ENCODE measurements at regions not wholly inside any gene's neighbourhood (a gene's known extent, or its start where the extent isn't known, plus 50 kb on each side); places are given as distances from the start of the nearest gene placed in this dataset.

GRCh38 chr12:85617307-85618091, 218.7 kb downstream of the RASSF9 start (continued):
- no peak for TF ChIP-seq PATZ1 (CRISPR knock-in tag; IDR thresholded peaks at IDR 0.05)
- TF ChIP-seq RXRA (CRISPR knock-in tag; IDR thresholded peaks at IDR 0.05): no peak
- TF ChIP-seq ZNF710 (CRISPR knock-in tag; IDR thresholded peaks at IDR 0.05; ENCODE audit: borderline replicate concordance): peak; percentile 26; the same call in 1 of the 2 replicates
- TF ChIP-seq NR1H2 (CRISPR knock-in tag; IDR thresholded peaks at IDR 0.05; ENCODE audit: borderline replicate concordance, low read depth): no peak
- TF ChIP-seq HMGXB4 (CRISPR knock-in tag; IDR thresholded peaks at IDR 0.05; ENCODE audit: borderline replicate concordance in 1 of 2, low read depth in 1 of 2): no peak
- peak; percentile 34; the same call in 1 of the 2 replicates for TF ChIP-seq FOXA3 (CRISPR knock-in tag; IDR thresholded peaks at IDR 0.05)
- TF ChIP-seq THAP8 (CRISPR knock-in tag; IDR thresholded peaks at IDR 0.05; ENCODE audit: borderline replicate concordance): no peak
- 0 out of 2 replicates have a peak, but pooled peaks have one; percentile 18 for TF ChIP-seq SOX5 (CRISPR knock-in tag; IDR thresholded peaks at IDR 0.05; ENCODE audit: borderline replicate concordance)
- no peak for TF ChIP-seq ZNF598 (CRISPR knock-in tag; IDR thresholded peaks at IDR 0.05; ENCODE audit: borderline replicate concordance)
- peak; percentile 41; the same call in 1 of the 2 replicates for TF ChIP-seq TBX3 (IDR thresholded peaks at IDR 0.05; ENCODE audit: borderline replicate concordance)
- no peak for TF ChIP-seq TSC22D2 (CRISPR knock-in tag; IDR thresholded peaks at IDR 0.05; ENCODE audit: borderline replicate concordance)
- no peak for TF ChIP-seq FOXA1 (IDR thresholded peaks at IDR 0.05)
- 0 out of 2 replicates have a peak, but pooled peaks have one; percentile 24 for TF ChIP-seq FOXA1 (CRISPR knock-in tag; IDR thresholded peaks at IDR 0.05)
- 0 out of 4 replicates have a peak, but pooled peaks of 1 of the 2 experiments have one; percentile 17 for TF ChIP-seq REST (IDR thresholded peaks at IDR 0.05; ENCODE audit: borderline replicate concordance in 1 of 2, low read depth in 1 of 2, low read length in 2 of 2)
- no peak for TF ChIP-seq EZH2 (conservative IDR thresholded peaks at IDR 0.05; ENCODE audit: low read depth, low read length)

Measured in HepG2 (cell line).